ENCODE measurements at regions not wholly inside any gene's neighbourhood (a gene's known extent, or its start where the extent isn't known, plus 50 kb on each side); places are given as distances from the start of the nearest gene placed in this dataset.

DNA sequence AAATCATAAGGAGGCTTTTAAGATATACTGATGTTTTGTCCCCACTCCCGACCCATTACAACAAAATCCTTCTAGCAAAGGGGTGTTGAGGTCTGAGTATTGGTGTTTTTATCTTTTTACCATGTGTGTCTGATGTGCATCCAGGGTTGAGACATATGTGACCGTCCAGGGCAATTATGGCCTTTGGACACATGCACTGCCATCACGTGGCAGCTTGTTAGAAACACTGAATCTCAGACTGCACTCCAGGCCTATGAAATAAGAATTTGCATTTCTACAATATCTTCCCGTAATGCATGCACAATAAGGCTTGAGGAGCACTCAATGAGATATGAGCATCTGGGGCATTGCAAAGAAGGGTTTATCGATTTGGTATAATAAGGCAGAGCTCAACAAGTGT lies 235.1 kb upstream of the ZNF804A start:
- dilution Hi-C loops (cut with MboI; ENCODE audit: extremely low pct_ligation_motif_present, low sequenced_read_pairs) (no loop called here), intact Hi-C loops (cut with micrococcal nuclease) (no loop called here)
- Histone ChIP-seq H3K4me2 (ENCODE audit: insufficient read depth, low read length) (no peak overlapping the region), H3K4me3 (replicated peaks in 1 of 3; ENCODE audit: insufficient read depth in 1 of 3, low read depth in 1 of 3, low read length in 3 of 3) (no peak overlapping the region), H3K79me2 (ENCODE audit: control insufficient read depth, insufficient read depth, low read length) (no peaks in the 10 kb centered on the region), H3K9ac (replicated peaks; ENCODE audit: extremely low read depth, insufficient read depth, low read length) (no peak overlapping the region), H3K4me1 (ENCODE audit: control insufficient read depth, extremely low read depth, insufficient read depth, low read length) (no peaks in the 10 kb centered on the region), H3K9me1 (replicated peaks; ENCODE audit: control insufficient read depth, extremely low read depth, insufficient read depth, low read length) (no peaks in the 10 kb centered on the region), H2AFZ (ENCODE audit: low read depth, low read length) (no peak overlapping the region), H3K27me3 (ENCODE audit: control insufficient read depth in 2 of 2, insufficient read depth in 2 of 2, low read length in 2 of 2) (no peaks in the 10 kb centered on the region), H3K27ac (ENCODE audit: insufficient read depth, low read depth, low read length) (no peak overlapping the region), H4K20me1 (replicated peaks; ENCODE audit: control insufficient read depth, extremely low read depth, insufficient read depth, low read length) (no peaks in the 10 kb centered on the region), H3K9me3 (replicated peaks; ENCODE audit: control insufficient read depth, insufficient read depth, low read length) (no peaks in the 10 kb centered on the region), H3K36me3 (ENCODE audit: control insufficient read depth in 2 of 2, extremely low read depth in 1 of 2, insufficient read depth in 2 of 2, low read length in 2 of 2) (no peaks in the 10 kb centered on the region)
- DNase-seq (ENCODE audit: low read depth, low spot score) (no peak), FAIRE-seq (no peak)
- BruUV-seq (replicated peaks), result no TSS peak
- ChIA-PET CTCF (no interaction called here), POLR2A (no interaction called here)
- no peak for TF ChIP-seq MYC (IDR thresholded peaks at IDR 0.05; ENCODE audit: low read depth, low read length)
- TF ChIP-seq POLR2A (IDR thresholded peaks at IDR 0.05; ENCODE audit: low read depth, low read length), result no peak
- TF ChIP-seq EZH2 (IDR thresholded peaks at IDR 0.05; ENCODE audit: borderline replicate concordance, low read depth, low read length, severe bottlenecking), result no peak
- no peak for TF ChIP-seq FOS (IDR thresholded peaks at IDR 0.05; ENCODE audit: borderline replicate concordance, insufficient read depth, low read length)
- TF ChIP-seq, protein P1, sequence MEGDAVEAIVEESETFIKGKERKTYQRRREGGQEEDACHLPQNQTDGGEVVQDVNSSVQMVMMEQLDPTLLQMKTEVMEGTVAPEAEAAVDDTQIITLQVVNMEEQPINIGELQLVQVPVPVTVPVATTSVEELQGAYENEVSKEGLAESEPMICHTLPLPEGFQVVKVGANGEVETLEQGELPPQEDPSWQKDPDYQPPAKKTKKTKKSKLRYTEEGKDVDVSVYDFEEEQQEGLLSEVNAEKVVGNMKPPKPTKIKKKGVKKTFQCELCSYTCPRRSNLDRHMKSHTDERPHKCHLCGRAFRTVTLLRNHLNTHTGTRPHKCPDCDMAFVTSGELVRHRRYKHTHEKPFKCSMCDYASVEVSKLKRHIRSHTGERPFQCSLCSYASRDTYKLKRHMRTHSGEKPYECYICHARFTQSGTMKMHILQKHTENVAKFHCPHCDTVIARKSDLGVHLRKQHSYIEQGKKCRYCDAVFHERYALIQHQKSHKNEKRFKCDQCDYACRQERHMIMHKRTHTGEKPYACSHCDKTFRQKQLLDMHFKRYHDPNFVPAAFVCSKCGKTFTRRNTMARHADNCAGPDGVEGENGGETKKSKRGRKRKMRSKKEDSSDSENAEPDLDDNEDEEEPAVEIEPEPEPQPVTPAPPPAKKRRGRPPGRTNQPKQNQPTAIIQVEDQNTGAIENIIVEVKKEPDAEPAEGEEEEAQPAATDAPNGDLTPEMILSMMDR (IDR thresholded peaks at IDR 0.05; ENCODE audit: extremely low read depth in 1 of 2, insufficient read depth in 1 of 2, low read depth in 1 of 2, low read length in 2 of 2), result no peak
- no peak for TF ChIP-seq POLR2AphosphoS5 (IDR thresholded peaks at IDR 0.05; ENCODE audit: insufficient read depth, low read depth, low read length)
- TF ChIP-seq, protein P2, sequence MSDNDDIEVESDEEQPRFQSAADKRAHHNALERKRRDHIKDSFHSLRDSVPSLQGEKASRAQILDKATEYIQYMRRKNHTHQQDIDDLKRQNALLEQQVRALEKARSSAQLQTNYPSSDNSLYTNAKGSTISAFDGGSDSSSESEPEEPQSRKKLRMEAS (IDR thresholded peaks at IDR 0.05; ENCODE audit: insufficient read depth, insufficient read length), result no peak
- no peak for TF ChIP-seq GATA2 (IDR thresholded peaks at IDR 0.05; ENCODE audit: insufficient read depth, insufficient read length, low read depth, low read length)
- no peak for TF ChIP-seq JUN (IDR thresholded peaks at IDR 0.05; ENCODE audit: borderline replicate concordance, insufficient read depth, insufficient read length, low read depth)

Measured in endothelial cell of umbilical vein (primary cell).